Stomach (tissue), 4 donors: ENCODE measurements at regions not wholly inside any gene's neighbourhood (a gene's known extent, or its start where the extent isn't known, plus 50 kb on each side); places are given as distances from the start of the nearest gene placed in this dataset.

Experiments
- POLR2A ChIP-seq, 4 donors: fragments of 450-650 bp; IDR thresholded peaks; one replicate each; pipeline ENCODE4 v1.6.1; 2016; ENCODE audit warnings: antibody characterized with exemption in 4 of 4, control low read depth in 2 of 4, mild to moderate bottlenecking in 1 of 4, moderate library complexity in 1 of 4
- TF ChIP-seq, protein P1 (sequence below), 7 experiments: fragments of 450-650 bp in 4 of 7; fragments of 200-600 bp in 3 of 7; sonication (generic) in 3 of 7; IDR thresholded peaks; one replicate each; pipeline ENCODE4 v1.5.1; 2016 to 2019; ENCODE audit warnings: antibody characterized with exemption in 7 of 7, control low read depth in 2 of 7, mild to moderate bottlenecking in 1 of 7

DNA sequence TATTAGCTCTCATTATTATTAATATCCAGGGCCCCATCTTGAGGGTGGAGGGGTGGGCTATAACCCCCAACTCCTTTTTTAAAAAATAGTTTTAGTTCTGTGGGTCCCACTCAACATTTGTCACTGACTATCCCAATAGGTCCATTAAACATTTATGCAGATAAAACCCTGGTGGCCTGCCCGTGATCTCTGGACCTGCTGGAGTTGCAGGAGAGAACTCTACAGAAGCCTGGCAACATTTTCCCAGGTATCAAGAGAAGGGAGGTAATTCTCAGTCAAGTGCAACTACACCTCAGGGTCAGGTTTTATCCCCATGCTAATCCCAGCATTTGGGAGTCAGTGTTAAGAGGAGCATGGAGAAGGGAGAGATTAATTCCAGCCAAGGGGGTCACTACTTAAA, 264.4 kb upstream of the PROK2 start:
- TF ChIP-seq, protein P1, sequence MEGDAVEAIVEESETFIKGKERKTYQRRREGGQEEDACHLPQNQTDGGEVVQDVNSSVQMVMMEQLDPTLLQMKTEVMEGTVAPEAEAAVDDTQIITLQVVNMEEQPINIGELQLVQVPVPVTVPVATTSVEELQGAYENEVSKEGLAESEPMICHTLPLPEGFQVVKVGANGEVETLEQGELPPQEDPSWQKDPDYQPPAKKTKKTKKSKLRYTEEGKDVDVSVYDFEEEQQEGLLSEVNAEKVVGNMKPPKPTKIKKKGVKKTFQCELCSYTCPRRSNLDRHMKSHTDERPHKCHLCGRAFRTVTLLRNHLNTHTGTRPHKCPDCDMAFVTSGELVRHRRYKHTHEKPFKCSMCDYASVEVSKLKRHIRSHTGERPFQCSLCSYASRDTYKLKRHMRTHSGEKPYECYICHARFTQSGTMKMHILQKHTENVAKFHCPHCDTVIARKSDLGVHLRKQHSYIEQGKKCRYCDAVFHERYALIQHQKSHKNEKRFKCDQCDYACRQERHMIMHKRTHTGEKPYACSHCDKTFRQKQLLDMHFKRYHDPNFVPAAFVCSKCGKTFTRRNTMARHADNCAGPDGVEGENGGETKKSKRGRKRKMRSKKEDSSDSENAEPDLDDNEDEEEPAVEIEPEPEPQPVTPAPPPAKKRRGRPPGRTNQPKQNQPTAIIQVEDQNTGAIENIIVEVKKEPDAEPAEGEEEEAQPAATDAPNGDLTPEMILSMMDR (IDR thresholded peaks at IDR 0.05) = no peak
- no peak for TF ChIP-seq POLR2A (IDR thresholded peaks at IDR 0.05)
